ENCODE measurements at regions not wholly inside any gene's neighbourhood (a gene's known extent, or its start where the extent isn't known, plus 50 kb on each side); places are given as distances from the start of the nearest gene placed in this dataset.

GRCh38 chr10:29022513-29022912 lies 266.4 kb upstream of the LYZL1 start:
- Histone ChIP-seq H3K4me1 (ENCODE audit: control insufficient read depth, insufficient read depth, low read length) (no peaks in the 10 kb centered on the region), H3K9me3 (ENCODE audit: control insufficient read depth, insufficient read depth, low read depth, low read length) (no peaks in the 10 kb centered on the region), H3K27ac (ENCODE audit: low read length) (no peak overlapping the region), H3K4me3 (ENCODE audit: low read depth in 2 of 2, low read length in 2 of 2) (no peak overlapping the region), H3K36me3 (ENCODE audit: control insufficient read depth, insufficient read depth, low read length) (no peaks in the 10 kb centered on the region), H3K27me3 (ENCODE audit: control insufficient read depth, insufficient read depth, low read length) (no peaks in the 10 kb centered on the region)
- intact Hi-C loops (cut with micrococcal nuclease; ENCODE audit: unreplicated experiment), result no loop called here
- ATAC-seq (no peak), DNase-seq (ENCODE audit: low read depth, low spot score) (no peak)
- ChIA-PET CTCF (interaction anchor here (0.7 kb wide), 1 partner anchor 121 kb away, joined by 7 read pairs; no protein-coding TSS in a partner anchor), POLR2A (no interaction called here)
- BruUV-seq (replicated peaks), result no TSS peak
- TF ChIP-seq TCF7L2 (IDR thresholded peaks at IDR 0.05; ENCODE audit: low read depth, low read length) (no peak), REST (IDR thresholded peaks at IDR 0.05; ENCODE audit: insufficient read depth in 1 of 2, low read depth in 2 of 2, low read length in 1 of 2) (no peak), SIN3A (IDR thresholded peaks at IDR 0.05; ENCODE audit: borderline replicate concordance, insufficient read depth, low read depth, low read length) (no peak), CTCF (IDR thresholded peaks at IDR 0.05) (no peak), POLR2AphosphoS5 (IDR thresholded peaks at IDR 0.05; ENCODE audit: low read depth, low read length) (no peak)
- in situ Hi-C loops (cut with HindIII; ENCODE audit: low pct_unique_long_range_greater_than_20kb, low sequenced_read_pairs), result no loop called here

- intact Hi-C loops (cut with micrococcal nuclease; ENCODE audit: unreplicated experiment) (no loop called here), in situ Hi-C loops (cut with HindIII; ENCODE audit: low pct_unique_long_range_greater_than_20kb, low sequenced_read_pairs) (no loop called here)
- POLR2A ChIA-PET, result no interaction called here
- Histone ChIP-seq H3K27ac (ENCODE audit: low read length) (no peak overlapping the region), H3K4me3 (ENCODE audit: low read depth in 2 of 2, low read length in 2 of 2) (no peak overlapping the region), H3K36me3 (ENCODE audit: control insufficient read depth, insufficient read depth, low read length) (no peaks in the 10 kb centered on the region), H3K9me3 (ENCODE audit: control insufficient read depth, insufficient read depth, low read depth, low read length) (no peaks in the 10 kb centered on the region), H3K27me3 (ENCODE audit: control insufficient read depth, insufficient read depth, low read length) (no peaks in the 10 kb centered on the region), H3K4me1 (ENCODE audit: control insufficient read depth, insufficient read depth, low read length) (no peaks in the 10 kb centered on the region)
- no peak for DNase-seq (ENCODE audit: low read depth, low spot score)
- no TSS peak for BruUV-seq (replicated peaks)
- ATAC-seq, result no peak
- no peak for TF ChIP-seq SIN3A (IDR thresholded peaks at IDR 0.05; ENCODE audit: borderline replicate concordance, insufficient read depth, low read depth, low read length)
- CTCF ChIA-PET, result no interaction called here
Observed at GRCh38 chr10:29023678-29024077, 265.2 kb upstream of the LYZL1 start.

GRCh38 chr10:29026065-29026797 lies 262.6 kb upstream of the LYZL1 start:
- intact Hi-C loops (cut with micrococcal nuclease; ENCODE audit: unreplicated experiment), result no loop called here
- Histone ChIP-seq H3K9me3 (ENCODE audit: control insufficient read depth, insufficient read depth, low read depth, low read length) (no peaks in the 10 kb centered on the region), H3K27me3 (ENCODE audit: control insufficient read depth, insufficient read depth, low read length) (no peaks in the 10 kb centered on the region), H3K27ac (ENCODE audit: low read length) (no peak overlapping the region), H3K36me3 (ENCODE audit: control insufficient read depth, insufficient read depth, low read length) (no peaks in the 10 kb centered on the region), H3K4me1 (ENCODE audit: control insufficient read depth, insufficient read depth, low read length) (no peaks in the 10 kb centered on the region), H3K4me3 (ENCODE audit: low read depth in 2 of 2, low read length in 2 of 2) (no peak overlapping the region)
- in situ Hi-C loops (cut with HindIII; ENCODE audit: low pct_unique_long_range_greater_than_20kb, low sequenced_read_pairs), result no loop called here
- no peak for DNase-seq (ENCODE audit: low read depth, low spot score)
- POLR2A ChIA-PET, result no interaction called here
- TF ChIP-seq TCF7L2 (IDR thresholded peaks at IDR 0.05; ENCODE audit: low read depth, low read length), result no peak
- no peak for TF ChIP-seq REST (IDR thresholded peaks at IDR 0.05; ENCODE audit: insufficient read depth in 1 of 2, low read depth in 2 of 2, low read length in 1 of 2)
- TF ChIP-seq SIN3A (IDR thresholded peaks at IDR 0.05; ENCODE audit: borderline replicate concordance, insufficient read depth, low read depth, low read length), result no peak
- no peak for TF ChIP-seq POLR2AphosphoS5 (IDR thresholded peaks at IDR 0.05; ENCODE audit: low read depth, low read length)
- no peak for TF ChIP-seq CTCF (IDR thresholded peaks at IDR 0.05)
- no peak for ATAC-seq
- no TSS peak for BruUV-seq (replicated peaks)
- CTCF ChIA-PET, result interaction anchor here (0.6 kb wide), 1 partner anchor 712 kb away, joined by 10 read pairs; no protein-coding TSS in a partner anchor

All from Panc1 (cell line).